ENCODE measurements at regions not wholly inside any gene's neighbourhood (a gene's known extent, or its start where the extent isn't known, plus 50 kb on each side); places are given as distances from the start of the nearest gene placed in this dataset.

- no peak for DNase-seq (ENCODE audit: low read depth, low spot score)
- no TSS peak for BruUV-seq (replicated peaks)
- POLR2A ChIA-PET = no interaction called here
- H3K27ac ChIP-seq (ENCODE audit: low read length) = no peak overlapping the region
- in situ Hi-C loops (cut with HindIII; ENCODE audit: low pct_unique_long_range_greater_than_20kb, low sequenced_read_pairs) (no loop called here), intact Hi-C loops (cut with micrococcal nuclease; ENCODE audit: unreplicated experiment) (no loop called here)
- H3K4me1 ChIP-seq (ENCODE audit: control insufficient read depth, insufficient read depth, low read length) = no peaks in the 10 kb centered on the region
- H3K9me3 ChIP-seq (ENCODE audit: control insufficient read depth, insufficient read depth, low read depth, low read length) = no peaks in the 10 kb centered on the region
- CTCF ChIA-PET = no interaction called here
- TF ChIP-seq POLR2AphosphoS5 (IDR thresholded peaks at IDR 0.05; ENCODE audit: low read depth, low read length) = no peak
- TF ChIP-seq SIN3A (IDR thresholded peaks at IDR 0.05; ENCODE audit: borderline replicate concordance, insufficient read depth, low read depth, low read length) = no peak
- TF ChIP-seq REST (IDR thresholded peaks at IDR 0.05; ENCODE audit: insufficient read depth in 1 of 2, low read depth in 2 of 2, low read length in 1 of 2) = no peak
- no peak for TF ChIP-seq TCF7L2 (IDR thresholded peaks at IDR 0.05; ENCODE audit: low read depth, low read length)
- no peak for TF ChIP-seq CTCF (IDR thresholded peaks at IDR 0.05)
- H3K36me3 ChIP-seq (ENCODE audit: control insufficient read depth, insufficient read depth, low read length) = no peaks in the 10 kb centered on the region; the same call in 1 of the 2 replicates
- no peaks in the 10 kb centered on the region for H3K27me3 ChIP-seq (ENCODE audit: control insufficient read depth, insufficient read depth, low read length)
- ATAC-seq = no peak
- no peak overlapping the region for H3K4me3 ChIP-seq (ENCODE audit: low read depth in 2 of 2, low read length in 2 of 2)
Measured at GRCh38 chr2:207285473-207285815, 119.7 kb upstream of the KLF7 start.

GRCh38 chr2:207286106-207286505 lies 120.4 kb upstream of the KLF7 start:
- intact Hi-C loops (cut with micrococcal nuclease; ENCODE audit: unreplicated experiment) = no loop called here
- no TSS peak for BruUV-seq (replicated peaks)
- ATAC-seq = no peak

More at GRCh38 chr2:207286106-207286505, 120.4 kb upstream of the KLF7 start:
- no peak overlapping the region for H3K27ac ChIP-seq (ENCODE audit: low read length)
- TF ChIP-seq CTCF (IDR thresholded peaks at IDR 0.05) = no peak
- TF ChIP-seq TCF7L2 (IDR thresholded peaks at IDR 0.05; ENCODE audit: low read depth, low read length) = no peak
- no peak for DNase-seq (ENCODE audit: low read depth, low spot score)
- ChIA-PET POLR2A (no interaction called here), CTCF (no interaction called here)
- H3K9me3 ChIP-seq (ENCODE audit: control insufficient read depth, insufficient read depth, low read depth, low read length) = no peaks in the 10 kb centered on the region
- no peaks in the 10 kb centered on the region; the same call in 1 of the 2 replicates for H3K36me3 ChIP-seq (ENCODE audit: control insufficient read depth, insufficient read depth, low read length)
- H3K27me3 ChIP-seq (ENCODE audit: control insufficient read depth, insufficient read depth, low read length) = no peaks in the 10 kb centered on the region
- H3K4me3 ChIP-seq (ENCODE audit: low read depth in 2 of 2, low read length in 2 of 2) = no peak overlapping the region
- no peaks in the 10 kb centered on the region for H3K4me1 ChIP-seq (ENCODE audit: control insufficient read depth, insufficient read depth, low read length)
- in situ Hi-C loops (cut with HindIII; ENCODE audit: low pct_unique_long_range_greater_than_20kb, low sequenced_read_pairs) = no loop called here

Measured in Panc1 (cell line).